Activated naive CD8-positive, alpha-beta T cell treated with anti-CD3 and anti-CD28 coated beads, Interleukin-2, amount 50 U/mL, for 16 hours (primary cell): ENCODE measurements at regions not wholly inside any gene's neighbourhood (a gene's known extent, or its start where the extent isn't known, plus 50 kb on each side); places are given as distances from the start of the nearest gene placed in this dataset.

Source experiments
- DNase-seq: peaks from one replicate; pipeline ENCODE4 v3.0.0-alpha.2; 2020; ENCODE audit warnings: low read depth, low spot score

DNA sequence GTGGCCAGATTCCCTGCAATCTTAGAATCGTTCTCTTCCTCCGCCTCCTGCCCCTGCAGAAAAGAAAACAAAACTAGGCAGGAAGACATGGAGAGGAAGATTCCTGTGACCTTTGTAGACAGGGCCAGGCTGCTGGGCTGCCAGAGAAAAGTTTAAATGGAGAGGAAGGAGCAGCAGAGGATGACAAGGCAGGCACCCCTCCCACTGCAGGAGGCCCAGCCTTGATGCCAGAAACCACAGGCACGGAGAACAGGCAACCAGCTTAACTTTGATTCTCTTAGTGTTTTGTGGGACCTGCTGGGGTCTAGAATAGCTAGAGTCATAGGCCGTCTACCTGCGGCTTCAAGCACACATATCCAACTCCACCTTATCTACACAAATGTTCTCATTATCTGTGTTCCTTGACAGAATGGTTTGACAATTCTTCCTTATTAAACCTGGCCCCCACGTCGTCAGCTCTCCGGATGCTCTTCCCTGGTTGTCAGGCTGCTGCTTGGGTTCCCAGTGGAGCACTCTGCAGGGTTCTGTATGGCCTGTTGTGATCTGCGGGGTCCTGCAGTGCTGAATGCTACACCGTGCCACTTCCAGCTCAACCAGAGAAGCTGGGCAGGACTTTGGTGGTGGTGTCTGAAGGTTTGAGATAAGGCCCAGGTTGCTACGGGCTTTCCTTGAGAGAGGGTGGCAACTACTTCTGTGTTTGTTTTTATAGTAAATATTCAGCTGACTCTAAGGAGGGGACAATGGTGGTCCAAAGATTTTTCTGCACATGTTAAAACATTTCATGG, 609.5 kb downstream of the AACS start:
- no peak for DNase-seq

GRCh38 chr12:125676366-125676765, 611.1 kb downstream of the AACS start:
- no peak for DNase-seq

DNA sequence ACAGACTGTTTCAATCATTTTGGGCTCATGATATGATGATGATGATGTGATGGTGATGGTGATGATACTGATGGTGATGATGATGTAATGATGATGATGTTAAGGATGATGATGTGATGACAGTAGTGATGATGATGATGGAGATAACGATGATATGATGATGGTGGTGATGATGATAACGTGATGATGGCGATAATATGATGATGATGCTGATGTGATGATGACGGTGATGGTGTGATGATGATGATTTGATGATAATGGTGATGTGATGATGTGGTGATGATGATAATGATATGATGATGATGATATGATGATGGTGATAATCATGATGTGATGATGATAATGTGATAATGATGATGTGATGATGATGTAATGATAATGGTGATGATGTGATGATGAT, 612.6 kb downstream of the AACS start:
- no peak for DNase-seq

DNA sequence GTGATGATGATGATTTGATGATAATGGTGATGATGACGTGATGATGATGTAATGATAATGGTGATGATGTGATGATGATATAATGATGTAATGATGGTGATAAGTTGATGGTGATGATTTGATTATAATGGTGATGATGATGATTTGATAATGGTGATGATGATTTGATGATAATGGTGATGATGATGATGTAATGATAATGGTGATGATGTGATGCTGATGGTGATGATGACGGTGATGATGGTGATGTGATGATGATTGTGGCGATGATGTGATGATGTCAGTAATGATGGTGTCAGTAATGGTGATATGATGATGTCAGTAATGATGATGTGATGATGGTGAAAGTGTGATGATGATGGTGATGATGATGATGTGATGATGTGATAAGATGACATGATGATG, 613.4 kb downstream of the AACS start:
- DNase-seq, result no peak

DNA sequence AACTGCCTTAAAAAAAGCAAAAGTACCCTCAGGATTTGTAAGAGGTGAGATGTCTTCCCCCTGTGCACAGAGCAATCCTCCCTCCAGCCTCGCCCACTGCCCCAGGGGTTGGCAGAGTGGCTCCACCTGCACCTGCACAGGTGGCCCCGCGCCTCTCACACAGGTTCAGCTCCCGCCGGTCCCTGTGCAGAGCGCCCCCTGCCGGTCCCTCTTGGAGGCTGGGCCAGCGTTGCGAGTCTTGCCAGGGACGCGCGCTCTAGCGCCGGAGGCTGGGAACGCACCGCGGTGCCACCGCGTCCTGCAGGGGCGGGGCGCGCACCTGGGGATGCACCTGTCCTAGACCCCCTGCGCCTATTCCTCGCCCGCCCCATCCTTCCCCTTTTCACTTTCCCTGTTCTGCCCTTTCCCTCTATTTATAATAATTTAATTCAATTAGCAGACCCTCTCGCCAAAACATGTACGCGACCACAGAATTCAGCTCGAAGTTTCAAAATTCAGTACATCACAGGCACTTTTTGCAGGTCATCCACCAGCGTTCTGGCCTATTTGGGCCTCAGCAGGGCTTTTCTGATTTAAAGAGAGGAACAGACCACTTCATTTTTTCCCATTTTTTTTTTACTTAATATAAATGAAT, 618.6 kb downstream of the AACS start:
- DNase-seq, result no peak

GRCh38 chr12:125684968-125685790, 619.9 kb downstream of the AACS start:
- no peak for DNase-seq

- no peak for DNase-seq
These were observed 620.7 kb downstream of the AACS start for GRCh38 chr12:125685915-125686314.

GRCh38 chr12:125687403-125687802, 622.2 kb downstream of the AACS start:
- DNase-seq, result no peak

DNA sequence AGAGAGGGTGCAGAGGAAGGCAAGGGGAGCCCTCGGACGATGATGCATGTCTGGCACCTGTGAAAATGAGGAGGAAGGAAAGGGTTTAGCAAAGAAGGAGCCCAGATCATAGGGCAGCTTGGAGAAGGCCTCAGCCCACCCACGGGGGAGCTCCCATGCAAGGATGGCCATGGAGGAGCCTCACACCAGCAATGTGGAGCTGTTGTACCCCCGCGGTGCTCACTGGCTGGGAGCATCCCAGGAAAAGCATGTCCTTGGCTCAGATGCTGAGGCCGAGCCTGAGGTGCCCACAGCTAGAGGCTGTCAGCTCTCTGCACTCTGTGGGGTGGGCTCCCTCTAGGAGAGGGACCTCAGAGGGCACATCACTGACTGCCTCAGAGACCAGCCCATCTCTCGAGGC, 622.6 kb downstream of the AACS start:
- DNase-seq, result no peak

DNA sequence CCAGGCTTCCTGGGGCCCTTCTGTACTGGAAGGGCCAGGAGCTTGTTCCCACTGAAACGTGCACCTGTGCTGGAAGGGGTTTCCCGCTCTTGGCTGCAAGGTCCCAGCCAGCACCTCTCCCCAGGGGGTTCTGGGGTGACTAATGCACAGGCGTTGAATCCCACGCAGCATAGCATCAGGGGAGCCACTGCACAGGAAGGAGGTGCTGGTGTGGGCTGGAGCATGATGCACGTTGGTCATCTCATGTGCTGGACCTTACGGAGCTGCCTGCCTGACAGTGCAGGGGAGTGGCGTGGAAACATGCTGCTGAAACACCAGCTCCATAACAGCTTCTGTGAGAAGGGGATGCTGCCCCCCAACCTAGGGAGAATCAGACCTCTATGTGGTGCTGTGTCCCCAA, 623.0 kb downstream of the AACS start:
- no peak for DNase-seq

GRCh38 chr12:125688881-125689280, 623.6 kb downstream of the AACS start:
- DNase-seq, result no peak

GRCh38 chr12:125689576-125690410, 624.6 kb downstream of the AACS start:
- no peak for DNase-seq

DNA sequence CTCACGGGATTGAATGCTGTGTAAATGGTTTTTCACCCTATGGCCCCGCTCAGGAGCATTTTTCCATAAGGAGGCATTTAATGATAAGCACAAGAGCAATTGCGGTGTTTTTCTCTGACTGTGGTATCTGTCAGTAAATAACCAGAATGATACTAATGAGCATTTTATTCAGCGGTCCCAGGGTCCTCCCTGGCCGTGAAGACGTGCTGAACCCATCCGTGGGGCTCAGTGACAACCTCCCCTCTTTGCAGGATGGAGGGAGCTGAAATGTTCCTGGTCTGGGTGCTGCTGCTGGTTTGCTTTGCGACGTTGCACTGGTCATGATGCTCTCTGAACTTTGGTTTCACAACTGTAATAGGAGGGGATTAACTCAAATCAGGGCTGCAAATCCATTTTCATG, 625.6 kb downstream of the AACS start:
- DNase-seq, result no peak

- no peak for DNase-seq
These were observed 630.8 kb downstream of the AACS start for GRCh38 chr12:125696054-125696453.

- DNase-seq, result no peak
These were observed 639.6 kb downstream of the AACS start for GRCh38 chr12:125704803-125705202.

GRCh38 chr12:125720961-125721360, 655.7 kb downstream of the AACS start:
- no peak for DNase-seq

DNA sequence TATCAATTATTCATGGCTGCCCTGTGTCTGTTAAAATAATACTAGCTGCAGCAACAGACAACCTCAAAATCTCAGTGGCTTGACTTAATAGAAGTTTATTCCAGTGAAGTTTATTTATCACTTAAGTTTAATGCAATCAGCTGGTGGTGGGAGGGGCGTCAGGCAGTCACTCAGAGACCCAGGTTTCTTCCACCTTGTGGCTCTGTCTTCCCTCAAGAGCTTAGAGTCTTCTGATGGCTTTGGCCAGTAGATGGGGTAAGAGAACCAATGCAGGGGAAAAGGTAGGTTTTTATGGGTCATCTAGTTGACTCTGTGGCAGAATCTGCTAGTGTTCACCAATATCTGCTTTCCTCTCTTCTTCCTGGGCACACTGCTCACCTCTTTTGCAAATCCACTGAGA, 668.9 kb downstream of the AACS start:
- no peak for DNase-seq

- DNase-seq, result no peak
These were observed 673.0 kb downstream of the AACS start for GRCh38 chr12:125738211-125738610.

DNA sequence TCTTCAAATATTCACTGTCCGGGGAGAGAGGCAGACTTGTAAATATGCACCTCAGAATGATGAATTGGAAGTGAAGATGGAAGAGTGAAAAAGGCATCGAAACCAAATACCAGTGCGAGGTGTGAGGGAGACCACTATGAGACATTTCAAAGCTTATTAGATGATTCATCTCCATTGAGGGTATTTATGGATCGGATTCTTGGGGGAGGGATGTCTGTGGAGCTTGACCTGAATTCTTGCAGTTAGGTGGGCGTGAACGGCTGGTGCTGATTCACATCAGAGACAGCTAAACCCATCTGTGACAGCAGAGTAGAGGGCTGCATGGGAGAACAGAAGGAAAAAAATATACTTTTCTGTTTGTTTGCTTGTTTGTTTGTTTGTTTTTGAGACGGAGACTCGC, 677.2 kb downstream of the AACS start:
- DNase-seq, result no peak

DNA sequence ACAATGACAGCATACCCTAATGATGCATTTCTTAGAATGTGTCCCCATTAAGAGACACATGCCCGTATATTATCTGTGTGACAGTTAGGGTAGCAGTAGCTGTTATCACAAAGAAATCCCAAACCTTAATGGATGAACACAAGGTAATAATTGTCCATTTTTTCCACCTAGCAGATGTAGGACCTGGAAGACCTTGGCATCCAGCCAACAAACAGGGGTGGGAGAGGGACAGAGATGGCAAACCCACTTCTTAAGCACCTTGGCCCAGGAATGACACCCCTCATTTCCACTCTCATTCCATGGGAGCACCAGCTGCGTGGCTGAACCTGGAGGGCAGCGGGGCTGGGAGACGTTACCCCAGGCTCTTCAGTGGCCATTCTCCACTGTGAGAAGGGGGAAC, 679.0 kb downstream of the AACS start:
- no peak for DNase-seq

GRCh38 chr12:125755512-125755911, 690.3 kb downstream of the AACS start:
- DNase-seq, result no peak

- no peak for DNase-seq
These were observed 700.9 kb downstream of the AACS start for GRCh38 chr12:125766091-125766490.
